ENCODE measurements at regions not wholly inside any gene's neighbourhood (a gene's known extent, or its start where the extent isn't known, plus 50 kb on each side); places are given as distances from the start of the nearest gene placed in this dataset.

GRCh38 chr13:53474878-53475277 is 446.3 kb downstream of the OLFM4 start:
- H3K27me3 ChIP-seq (ENCODE audit: control insufficient read depth in 5 of 5, insufficient read depth in 4 of 5, low read length in 5 of 5), result no peaks in the 10 kb centered on the region
- H3K27ac ChIP-seq (ENCODE audit: low read depth, low read length), result no peak overlapping the region
- no peaks in the 10 kb centered on the region for H3K36me3 ChIP-seq (ENCODE audit: control insufficient read depth in 5 of 5, insufficient read depth in 5 of 5, low read length in 5 of 5)
- no peak overlapping the region for H3K4me3 ChIP-seq (ENCODE audit: low read depth in 1 of 5, low read length in 5 of 5)
- H3K4me1 ChIP-seq (ENCODE audit: control insufficient read depth in 5 of 5, insufficient read depth in 5 of 5, low read length in 5 of 5), result no peaks in the 10 kb centered on the region
- H3K9me3 ChIP-seq (ENCODE audit: control insufficient read depth in 5 of 5, low read length in 5 of 5), result no peaks in the 10 kb centered on the region
- H3K9ac ChIP-seq (ENCODE audit: low read length in 5 of 5), result no peak overlapping the region

GRCh38 chr13:53490752-53491151 is 462.1 kb downstream of the OLFM4 start:
- no peaks in the 10 kb centered on the region for H3K9me3 ChIP-seq (ENCODE audit: control insufficient read depth in 5 of 5, low read length in 5 of 5)

GRCh38 chr13:53494406-53494805 is 465.8 kb downstream of the OLFM4 start:
- Histone ChIP-seq H3K4me3 (ENCODE audit: low read depth in 1 of 5, low read length in 5 of 5) (no peak overlapping the region), H3K36me3 (ENCODE audit: control insufficient read depth in 5 of 5, insufficient read depth in 5 of 5, low read length in 5 of 5) (no peaks in the 10 kb centered on the region), H3K9me3 (ENCODE audit: control insufficient read depth in 5 of 5, low read length in 5 of 5) (no peaks in the 10 kb centered on the region), H3K27me3 (ENCODE audit: control insufficient read depth in 5 of 5, insufficient read depth in 4 of 5, low read length in 5 of 5) (no peaks in the 10 kb centered on the region), H3K27ac (ENCODE audit: low read depth, low read length) (no peak overlapping the region), H3K4me1 (ENCODE audit: control insufficient read depth in 5 of 5, insufficient read depth in 5 of 5, low read length in 5 of 5) (no peaks in the 10 kb centered on the region), H3K9ac (ENCODE audit: low read length in 5 of 5) (no peak overlapping the region)

More at GRCh38 chr13:53490752-53491151, 462.1 kb downstream of the OLFM4 start:
- H3K27me3 ChIP-seq (ENCODE audit: control insufficient read depth in 5 of 5, insufficient read depth in 4 of 5, low read length in 5 of 5), result no peaks in the 10 kb centered on the region
- H3K9ac ChIP-seq (ENCODE audit: low read length in 5 of 5), result no peak overlapping the region
- no peak overlapping the region for H3K4me3 ChIP-seq (ENCODE audit: low read depth in 1 of 5, low read length in 5 of 5)
- no peaks in the 10 kb centered on the region for H3K4me1 ChIP-seq (ENCODE audit: control insufficient read depth in 5 of 5, insufficient read depth in 5 of 5, low read length in 5 of 5)
- no peak overlapping the region for H3K27ac ChIP-seq (ENCODE audit: low read depth, low read length)
- no peaks in the 10 kb centered on the region for H3K36me3 ChIP-seq (ENCODE audit: control insufficient read depth in 5 of 5, insufficient read depth in 5 of 5, low read length in 5 of 5)

GRCh38 chr13:53499576-53500133 is 471.0 kb downstream of the OLFM4 start:
- no peaks in the 10 kb centered on the region for H3K4me1 ChIP-seq (ENCODE audit: control insufficient read depth in 5 of 5, insufficient read depth in 5 of 5, low read length in 5 of 5)
- H3K27me3 ChIP-seq (ENCODE audit: control insufficient read depth in 5 of 5, insufficient read depth in 4 of 5, low read length in 5 of 5), result no peaks in the 10 kb centered on the region

GRCh38 chr13:53501387-53501786 is 472.8 kb downstream of the OLFM4 start:
- Histone ChIP-seq H3K36me3 (ENCODE audit: control insufficient read depth in 5 of 5, insufficient read depth in 5 of 5, low read length in 5 of 5) (no peaks in the 10 kb centered on the region), H3K4me1 (ENCODE audit: control insufficient read depth in 5 of 5, insufficient read depth in 5 of 5, low read length in 5 of 5) (no peaks in the 10 kb centered on the region), H3K9me3 (ENCODE audit: control insufficient read depth in 5 of 5, low read length in 5 of 5) (no peaks in the 10 kb centered on the region), H3K4me3 (ENCODE audit: low read depth in 1 of 5, low read length in 5 of 5) (no peak overlapping the region), H3K27me3 (ENCODE audit: control insufficient read depth in 5 of 5, insufficient read depth in 4 of 5, low read length in 5 of 5) (no peaks in the 10 kb centered on the region), H3K27ac (ENCODE audit: low read depth, low read length) (no peak overlapping the region), H3K9ac (ENCODE audit: low read length in 5 of 5) (no peak overlapping the region)

More at GRCh38 chr13:53499576-53500133, 471.0 kb downstream of the OLFM4 start:
- Histone ChIP-seq H3K9ac (ENCODE audit: low read length in 5 of 5) (no peak overlapping the region), H3K4me3 (ENCODE audit: low read depth in 1 of 5, low read length in 5 of 5) (no peak overlapping the region), H3K9me3 (ENCODE audit: control insufficient read depth in 5 of 5, low read length in 5 of 5) (no peaks in the 10 kb centered on the region), H3K36me3 (ENCODE audit: control insufficient read depth in 5 of 5, insufficient read depth in 5 of 5, low read length in 5 of 5) (no peaks in the 10 kb centered on the region), H3K27ac (ENCODE audit: low read depth, low read length) (no peak overlapping the region)

- Histone ChIP-seq H3K9ac (ENCODE audit: low read length in 5 of 5) (no peak overlapping the region), H3K4me3 (ENCODE audit: low read depth in 1 of 5, low read length in 5 of 5) (no peak overlapping the region), H3K4me1 (ENCODE audit: control insufficient read depth in 5 of 5, insufficient read depth in 5 of 5, low read length in 5 of 5) (peaks cover 0 to 3% (median 0%) of the 10 kb centered on the region in 5 donors)
Observed at GRCh38 chr13:53507741-53508140, 479.1 kb downstream of the OLFM4 start.

GRCh38 chr13:53512635-53513034 is 484.0 kb downstream of the OLFM4 start:
- no peaks in the 10 kb centered on the region for H3K27me3 ChIP-seq (ENCODE audit: control insufficient read depth in 5 of 5, insufficient read depth in 4 of 5, low read length in 5 of 5)
- H3K27ac ChIP-seq (ENCODE audit: low read depth, low read length), result no peak overlapping the region
- H3K4me3 ChIP-seq (ENCODE audit: low read depth in 1 of 5, low read length in 5 of 5), result peak overlapping the region in 2 of 5 donors; percentile 39 to 50
- no peaks in the 10 kb centered on the region for H3K36me3 ChIP-seq (ENCODE audit: control insufficient read depth in 5 of 5, insufficient read depth in 5 of 5, low read length in 5 of 5)
- no peaks in the 10 kb centered on the region for H3K9me3 ChIP-seq (ENCODE audit: control insufficient read depth in 5 of 5, low read length in 5 of 5)
- peaks cover 0 to 10% (median 6%) of the 10 kb centered on the region in 5 donors for H3K4me1 ChIP-seq (ENCODE audit: control insufficient read depth in 5 of 5, insufficient read depth in 5 of 5, low read length in 5 of 5)
- no peak overlapping the region for H3K9ac ChIP-seq (ENCODE audit: low read length in 5 of 5)

More at GRCh38 chr13:53507741-53508140, 479.1 kb downstream of the OLFM4 start:
- no peak overlapping the region for H3K27ac ChIP-seq (ENCODE audit: low read depth, low read length)
- no peaks in the 10 kb centered on the region for H3K9me3 ChIP-seq (ENCODE audit: control insufficient read depth in 5 of 5, low read length in 5 of 5)
- no peaks in the 10 kb centered on the region for H3K36me3 ChIP-seq (ENCODE audit: control insufficient read depth in 5 of 5, insufficient read depth in 5 of 5, low read length in 5 of 5)
- no peaks in the 10 kb centered on the region for H3K27me3 ChIP-seq (ENCODE audit: control insufficient read depth in 5 of 5, insufficient read depth in 4 of 5, low read length in 5 of 5)

GRCh38 chr13:53513226-53513625 is 484.6 kb downstream of the OLFM4 start:
- peaks cover 0 to 10% (median 6%) of the 10 kb centered on the region in 5 donors for H3K4me1 ChIP-seq (ENCODE audit: control insufficient read depth in 5 of 5, insufficient read depth in 5 of 5, low read length in 5 of 5)
- no peaks in the 10 kb centered on the region for H3K27me3 ChIP-seq (ENCODE audit: control insufficient read depth in 5 of 5, insufficient read depth in 4 of 5, low read length in 5 of 5)
- no peaks in the 10 kb centered on the region for H3K36me3 ChIP-seq (ENCODE audit: control insufficient read depth in 5 of 5, insufficient read depth in 5 of 5, low read length in 5 of 5)
- H3K27ac ChIP-seq (ENCODE audit: low read depth, low read length), result no peak overlapping the region
- H3K4me3 ChIP-seq (ENCODE audit: low read depth in 1 of 5, low read length in 5 of 5), result peak overlapping the region; percentile 17 to 59 (median 39)
- no peaks in the 10 kb centered on the region for H3K9me3 ChIP-seq (ENCODE audit: control insufficient read depth in 5 of 5, low read length in 5 of 5)
- no peak overlapping the region for H3K9ac ChIP-seq (ENCODE audit: low read length in 5 of 5)

- Histone ChIP-seq H3K27me3 (ENCODE audit: control insufficient read depth in 5 of 5, insufficient read depth in 4 of 5, low read length in 5 of 5) (no peaks in the 10 kb centered on the region), H3K4me3 (ENCODE audit: low read depth in 1 of 5, low read length in 5 of 5) (no peak overlapping the region), H3K9me3 (ENCODE audit: control insufficient read depth in 5 of 5, low read length in 5 of 5) (no peaks in the 10 kb centered on the region), H3K36me3 (ENCODE audit: control insufficient read depth in 5 of 5, insufficient read depth in 5 of 5, low read length in 5 of 5) (no peaks in the 10 kb centered on the region), H3K27ac (ENCODE audit: low read depth, low read length) (no peak overlapping the region), H3K4me1 (ENCODE audit: control insufficient read depth in 5 of 5, insufficient read depth in 5 of 5, low read length in 5 of 5) (no peaks in the 10 kb centered on the region), H3K9ac (ENCODE audit: low read length in 5 of 5) (no peak overlapping the region)
Observed at GRCh38 chr13:53520132-53520531, 491.5 kb downstream of the OLFM4 start.

GRCh38 chr13:53522034-53522433 is 493.4 kb downstream of the OLFM4 start:
- no peak overlapping the region for H3K27ac ChIP-seq (ENCODE audit: low read depth, low read length)
- no peak overlapping the region for H3K9ac ChIP-seq (ENCODE audit: low read length in 5 of 5)
- H3K27me3 ChIP-seq (ENCODE audit: control insufficient read depth in 5 of 5, insufficient read depth in 4 of 5, low read length in 5 of 5), result no peaks in the 10 kb centered on the region
- H3K4me1 ChIP-seq (ENCODE audit: control insufficient read depth in 5 of 5, insufficient read depth in 5 of 5, low read length in 5 of 5), result no peaks in the 10 kb centered on the region
- no peaks in the 10 kb centered on the region for H3K36me3 ChIP-seq (ENCODE audit: control insufficient read depth in 5 of 5, insufficient read depth in 5 of 5, low read length in 5 of 5)
- no peak overlapping the region for H3K4me3 ChIP-seq (ENCODE audit: low read depth in 1 of 5, low read length in 5 of 5)
- no peaks in the 10 kb centered on the region for H3K9me3 ChIP-seq (ENCODE audit: control insufficient read depth in 5 of 5, low read length in 5 of 5)
